Nephron progenitor cell (in vitro differentiated cells): ENCODE measurements at regions not wholly inside any gene's neighbourhood (a gene's known extent, or its start where the extent isn't known, plus 50 kb on each side); places are given as distances from the start of the nearest gene placed in this dataset.
"Not testable (repeated sequence)": the region's sequence is repeated elsewhere in the genome, so short reads cannot be mapped to it uniquely, and the experiment has no call there.

Experiments
- DNase-seq: peaks from one replicate; pipeline ENCODE4 v3.0.0; 2021
- H3K27ac Mint-ChIP-seq: 2 replicates; pipeline ENCODE4 v1.8.0; 2021; ENCODE audit warnings: mild to moderate bottlenecking, moderate library complexity, mixed read lengths
- H3K27me3 Mint-ChIP-seq: 2 replicates; pipeline ENCODE4 v1.8.0; 2021; ENCODE audit warnings: mild to moderate bottlenecking, low read depth, mixed read lengths; ENCODE audit not compliant: poor library complexity
- H3K36me3 Mint-ChIP-seq: 2 replicates; pipeline ENCODE4 v1.8.0; 2021; ENCODE audit warnings: low read depth, mixed read lengths
- H3K4me1 Mint-ChIP-seq: 2 replicates; pipeline ENCODE4 v1.8.0; 2021; ENCODE audit warnings: mixed read lengths
- H3K4me3 Mint-ChIP-seq: 2 replicates; pipeline ENCODE4 v1.8.0; 2021; ENCODE audit warnings: mild to moderate bottlenecking, moderate library complexity, mixed read lengths
- H3K9me3 Mint-ChIP-seq: 2 replicates; pipeline ENCODE4 v1.8.0; 2021; ENCODE audit warnings: mild to moderate bottlenecking, moderate library complexity, mixed read lengths
- TF ChIP-seq, protein P1 (sequence below): fragments of 200-600 bp; sonication (generic); IDR thresholded peaks from 2 replicates; pipeline ENCODE4 v1.5.0; 2021; ENCODE audit warnings: antibody characterized with exemption

DNA sequence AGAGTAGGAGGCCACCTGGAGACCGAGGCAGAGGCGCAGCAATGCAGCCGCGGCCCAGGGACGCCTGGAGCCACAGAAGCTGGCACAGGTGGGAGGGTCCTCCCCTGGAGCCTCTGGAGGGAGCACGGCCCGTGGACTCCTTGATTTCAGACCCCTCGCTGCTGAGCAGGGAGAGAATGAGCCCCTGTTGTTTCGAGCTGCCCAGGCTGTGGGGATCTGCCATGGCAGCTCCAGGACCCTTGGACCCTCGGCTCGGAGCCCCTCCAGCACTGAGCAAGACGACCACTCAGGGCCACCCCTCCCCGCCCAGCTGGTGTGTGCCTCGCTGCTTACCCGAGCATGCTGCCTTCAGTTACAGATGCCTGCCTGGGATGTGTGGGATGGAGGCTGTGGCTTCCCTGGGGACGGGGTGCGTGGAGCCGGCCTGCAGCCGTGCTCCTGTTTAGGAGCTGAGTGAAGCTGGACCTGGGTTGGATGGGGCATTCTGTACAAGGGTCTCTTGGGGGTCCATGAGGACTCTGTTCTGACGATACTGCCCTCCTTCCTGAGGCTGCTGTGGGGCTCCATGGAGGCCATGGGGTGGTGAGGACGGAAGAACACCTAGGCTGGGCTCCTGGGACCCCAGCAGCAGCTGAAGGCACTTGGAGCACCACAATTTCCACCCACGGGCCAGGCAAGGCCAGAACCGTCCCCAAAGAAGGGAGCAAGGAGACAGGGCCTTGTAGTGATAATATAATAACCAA lies 115.1 kb upstream of the LPCAT1 start:
- Mint-ChIP-seq H3K4me1 (peaks cover 52% of the 10 kb centered on the region), H3K9me3 (no peaks in the 10 kb centered on the region)

DNA sequence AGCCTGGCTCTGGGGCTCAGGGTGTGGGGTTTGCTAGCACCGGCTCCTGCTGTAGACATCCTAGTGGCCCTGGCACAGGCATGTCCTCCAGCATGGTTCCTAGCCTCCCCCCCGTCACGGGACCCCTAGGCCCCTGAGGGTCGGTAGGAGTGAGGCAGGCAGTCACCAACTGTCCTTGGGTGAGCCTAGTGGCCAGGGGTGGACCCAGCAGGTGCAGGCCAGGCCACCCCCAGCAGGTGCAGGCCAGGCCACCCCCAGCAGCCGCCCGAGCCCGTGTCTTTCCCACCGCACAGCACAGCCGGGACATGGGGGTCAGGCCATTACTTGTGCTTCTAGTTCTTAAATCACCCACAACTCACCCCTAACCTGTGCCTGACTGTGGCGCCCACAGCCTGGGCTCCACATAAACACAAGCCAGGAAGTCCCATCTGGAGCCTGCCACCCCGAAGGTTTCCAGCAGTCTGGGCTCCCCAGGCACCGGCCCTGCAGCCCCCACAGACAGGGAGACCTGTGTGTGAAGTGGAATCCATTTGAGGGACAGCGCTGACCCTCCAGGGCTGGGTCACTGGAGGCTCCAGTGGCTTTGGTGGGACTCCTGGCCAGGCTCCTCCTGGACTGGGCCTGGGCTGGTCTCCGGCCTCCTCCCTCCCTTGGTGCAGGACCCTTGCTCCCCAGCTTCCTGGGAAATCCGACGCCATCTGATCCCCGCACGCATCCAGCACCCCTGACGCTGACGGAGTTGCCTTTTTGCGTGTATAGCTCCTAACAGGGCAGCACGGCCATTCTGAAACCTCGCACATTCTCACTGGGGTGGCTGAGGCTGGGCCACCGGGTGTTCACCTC lies 114.1 kb upstream of the LPCAT1 start:
- DNase-seq, result no peak
- TF ChIP-seq, protein P1, sequence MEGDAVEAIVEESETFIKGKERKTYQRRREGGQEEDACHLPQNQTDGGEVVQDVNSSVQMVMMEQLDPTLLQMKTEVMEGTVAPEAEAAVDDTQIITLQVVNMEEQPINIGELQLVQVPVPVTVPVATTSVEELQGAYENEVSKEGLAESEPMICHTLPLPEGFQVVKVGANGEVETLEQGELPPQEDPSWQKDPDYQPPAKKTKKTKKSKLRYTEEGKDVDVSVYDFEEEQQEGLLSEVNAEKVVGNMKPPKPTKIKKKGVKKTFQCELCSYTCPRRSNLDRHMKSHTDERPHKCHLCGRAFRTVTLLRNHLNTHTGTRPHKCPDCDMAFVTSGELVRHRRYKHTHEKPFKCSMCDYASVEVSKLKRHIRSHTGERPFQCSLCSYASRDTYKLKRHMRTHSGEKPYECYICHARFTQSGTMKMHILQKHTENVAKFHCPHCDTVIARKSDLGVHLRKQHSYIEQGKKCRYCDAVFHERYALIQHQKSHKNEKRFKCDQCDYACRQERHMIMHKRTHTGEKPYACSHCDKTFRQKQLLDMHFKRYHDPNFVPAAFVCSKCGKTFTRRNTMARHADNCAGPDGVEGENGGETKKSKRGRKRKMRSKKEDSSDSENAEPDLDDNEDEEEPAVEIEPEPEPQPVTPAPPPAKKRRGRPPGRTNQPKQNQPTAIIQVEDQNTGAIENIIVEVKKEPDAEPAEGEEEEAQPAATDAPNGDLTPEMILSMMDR, result no peak
- Mint-ChIP-seq H3K36me3 (no peaks in the 10 kb centered on the region), H3K4me1 (peaks cover 56% of the 10 kb centered on the region), H3K9me3 (no peaks in the 10 kb centered on the region), H3K27ac (no peak overlapping the region), H3K27me3 (peaks cover 17% of the 10 kb centered on the region), H3K4me3 (no peak overlapping the region)

More for the DNA sequence above, 115.1 kb upstream of the LPCAT1 start:
- Mint-ChIP-seq H3K27me3 (peaks cover 26% of the 10 kb centered on the region), H3K36me3 (no peaks in the 10 kb centered on the region), H3K4me3 (no peak overlapping the region), H3K27ac (no peak overlapping the region)
- DNase-seq, result no peak
- TF ChIP-seq, protein P1, result no peak

DNA sequence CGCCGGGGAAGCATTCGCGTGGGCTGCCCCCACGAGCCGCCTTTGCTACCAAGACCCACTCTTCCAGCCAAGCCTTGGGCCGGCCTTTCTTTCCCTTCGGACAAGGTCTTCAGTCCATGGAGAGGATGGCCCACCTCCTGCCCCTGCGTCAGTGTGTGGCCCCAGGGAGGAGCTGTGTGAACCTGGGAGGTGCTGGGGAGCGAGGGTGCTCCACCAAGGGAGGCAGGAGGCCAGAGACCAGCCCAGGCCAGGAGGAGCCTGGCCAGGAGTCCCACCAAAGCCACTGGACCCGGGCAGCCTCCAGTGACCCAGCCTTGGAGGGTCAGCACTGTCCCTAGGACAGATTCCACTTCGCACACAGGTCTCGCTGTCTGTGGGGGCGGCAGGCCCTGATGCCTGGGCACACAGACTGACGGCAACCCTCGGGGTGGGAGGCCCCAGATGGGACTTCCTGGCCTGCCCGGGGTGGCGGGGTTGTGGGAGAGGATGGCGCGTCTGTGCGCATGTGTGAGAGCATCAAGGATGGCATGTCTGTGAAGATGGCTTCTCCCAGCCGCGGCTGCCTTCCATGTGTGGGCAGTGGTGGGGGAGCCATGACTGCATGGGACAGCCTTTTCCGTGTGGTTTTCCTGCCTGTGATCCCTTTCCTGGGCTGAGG lies 113.3 kb upstream of the LPCAT1 start:
- H3K4me1 Mint-ChIP-seq, result peaks cover 62% of the 10 kb centered on the region
- no peak for DNase-seq
- no peak overlapping the region for H3K4me3 Mint-ChIP-seq
- no peaks in the 10 kb centered on the region for H3K36me3 Mint-ChIP-seq
- H3K27me3 Mint-ChIP-seq, result peaks cover 11% of the 10 kb centered on the region
- TF ChIP-seq, protein P1, result no peak
- H3K9me3 Mint-ChIP-seq, result no peaks in the 10 kb centered on the region
- no peak overlapping the region for H3K27ac Mint-ChIP-seq

DNA sequence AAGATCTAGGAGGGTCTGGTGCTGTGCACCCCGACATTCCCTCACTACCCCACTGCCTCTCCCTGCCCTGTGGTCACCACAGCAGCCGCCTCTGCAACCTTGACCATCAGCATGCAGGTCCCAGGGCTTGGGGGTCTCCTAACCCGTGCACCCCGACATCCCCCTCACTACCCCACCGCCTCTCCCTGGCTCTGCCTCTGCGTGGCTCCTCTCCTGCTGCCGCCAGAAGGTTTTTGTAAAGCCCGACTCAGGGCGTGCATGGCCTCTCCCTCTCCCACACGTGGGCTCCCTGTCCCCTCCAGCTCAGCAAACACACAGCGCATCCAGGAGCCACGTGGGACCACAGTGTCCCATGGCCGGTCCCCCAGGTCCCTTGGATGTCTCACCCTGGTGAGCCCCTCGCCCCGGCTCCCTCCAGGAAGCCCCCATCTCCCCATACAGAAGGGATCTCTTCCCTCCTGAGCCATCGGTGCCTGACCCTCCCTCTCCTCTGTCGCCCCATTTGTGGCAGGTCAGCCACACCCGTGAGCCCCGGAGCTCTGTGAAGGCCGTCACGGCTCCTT lies 112.5 kb upstream of the LPCAT1 start:
- not testable (repeated sequence) for H3K27me3 Mint-ChIP-seq, H3K4me3 Mint-ChIP-seq, H3K27ac Mint-ChIP-seq, H3K9me3 Mint-ChIP-seq, H3K36me3 Mint-ChIP-seq, DNase-seq
- H3K4me1 Mint-ChIP-seq, result peaks cover 60% of the 10 kb centered on the region

DNA sequence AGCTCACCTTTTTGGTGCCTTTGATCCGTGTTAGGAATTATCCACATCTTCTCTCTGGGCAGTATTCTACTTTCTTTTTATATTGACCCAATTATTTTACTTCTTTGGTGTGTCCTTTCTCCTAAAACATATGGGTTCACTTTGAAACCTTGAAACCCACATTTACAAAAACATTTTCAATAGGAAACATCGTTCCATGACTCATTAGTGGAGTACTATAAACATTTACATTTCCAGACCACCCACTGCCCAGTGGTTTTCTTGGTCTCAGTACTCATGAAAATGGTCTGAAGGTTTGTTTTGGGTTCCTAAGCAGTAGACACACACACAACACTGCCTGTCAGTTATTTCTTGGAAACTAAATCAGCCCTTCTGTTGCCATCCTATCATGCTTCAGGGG lies 111.7 kb upstream of the LPCAT1 start:
- H3K27ac Mint-ChIP-seq, H3K27me3 Mint-ChIP-seq, H3K36me3 Mint-ChIP-seq, DNase-seq, H3K9me3 Mint-ChIP-seq: not testable (repeated sequence)
- Mint-ChIP-seq H3K4me1 (peaks cover 52% of the 10 kb centered on the region), H3K4me3 (peak overlapping the region; percentile 71)

DNA sequence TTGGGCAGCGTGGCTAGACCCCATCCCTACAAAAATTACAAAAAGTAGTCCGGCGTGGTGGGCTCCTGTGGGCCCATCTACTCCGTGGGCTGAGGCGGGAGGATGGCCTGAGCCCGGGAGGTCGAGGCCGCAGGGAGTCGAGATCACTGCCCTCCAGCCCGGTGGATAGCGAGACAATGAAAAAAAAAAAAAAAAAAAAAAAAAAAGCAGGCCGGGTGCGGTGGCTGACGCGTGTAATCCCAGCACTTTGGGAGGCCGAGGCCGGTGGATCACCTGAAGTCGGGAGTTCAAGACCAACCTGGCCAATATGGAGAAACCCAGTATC lies 110.5 kb upstream of the LPCAT1 start:
- H3K4me3 Mint-ChIP-seq, result peak overlapping the region; percentile 88
- H3K27ac Mint-ChIP-seq, result no peak overlapping the region
- H3K36me3 Mint-ChIP-seq, result no peaks in the 10 kb centered on the region
- no peaks in the 10 kb centered on the region for H3K27me3 Mint-ChIP-seq
- no peak for DNase-seq
- no peaks in the 10 kb centered on the region for H3K9me3 Mint-ChIP-seq
- peaks cover 40% of the 10 kb centered on the region for H3K4me1 Mint-ChIP-seq
- TF ChIP-seq, protein P1, result no peak
